ENCODE measurements at regions not wholly inside any gene's neighbourhood (a gene's known extent, or its start where the extent isn't known, plus 50 kb on each side); places are given as distances from the start of the nearest gene placed in this dataset.
A peak's percentile ranks its signal among the peaks of the same experiment; 100 is the strongest.

DNA sequence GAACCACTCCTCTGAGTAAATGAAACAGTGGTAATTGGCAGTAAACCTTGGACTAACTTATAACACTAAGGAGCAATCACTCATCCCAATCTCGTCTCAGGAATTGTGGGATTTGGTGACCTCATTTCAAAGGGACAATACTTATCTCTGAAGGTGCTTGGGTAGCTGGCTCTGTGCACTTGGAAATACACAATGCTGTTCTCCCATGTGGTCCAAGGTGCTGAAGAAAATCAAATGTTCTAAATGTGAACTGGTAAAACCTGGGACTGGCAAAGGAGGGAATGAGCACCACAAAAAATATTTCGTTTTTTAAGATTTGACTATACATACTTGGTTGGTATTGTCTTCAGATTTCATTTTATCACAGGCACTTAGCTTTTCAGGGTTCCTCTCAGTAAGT lies 1193.0 kb downstream of the SORCS1 start:
- Histone ChIP-seq H3K4me3 (ENCODE audit: low read depth in 1 of 2, low read length in 2 of 2) (no peak overlapping the region), H3K9me3 (ENCODE audit: low read length) (no peaks in the 10 kb centered on the region), H3K4me1 (ENCODE audit: insufficient read depth, low read length) (no peaks in the 10 kb centered on the region), H3K36me3 (ENCODE audit: insufficient read depth, low read length) (no peaks in the 10 kb centered on the region), H3K27me3 (ENCODE audit: control insufficient read depth in 1 of 2, insufficient read depth in 2 of 2, low read length in 2 of 2) (no peaks in the 10 kb centered on the region), H3K9ac (ENCODE audit: low read length) (no peak overlapping the region), H3K27ac (ENCODE audit: low read depth, low read length) (no peak overlapping the region)

DNA sequence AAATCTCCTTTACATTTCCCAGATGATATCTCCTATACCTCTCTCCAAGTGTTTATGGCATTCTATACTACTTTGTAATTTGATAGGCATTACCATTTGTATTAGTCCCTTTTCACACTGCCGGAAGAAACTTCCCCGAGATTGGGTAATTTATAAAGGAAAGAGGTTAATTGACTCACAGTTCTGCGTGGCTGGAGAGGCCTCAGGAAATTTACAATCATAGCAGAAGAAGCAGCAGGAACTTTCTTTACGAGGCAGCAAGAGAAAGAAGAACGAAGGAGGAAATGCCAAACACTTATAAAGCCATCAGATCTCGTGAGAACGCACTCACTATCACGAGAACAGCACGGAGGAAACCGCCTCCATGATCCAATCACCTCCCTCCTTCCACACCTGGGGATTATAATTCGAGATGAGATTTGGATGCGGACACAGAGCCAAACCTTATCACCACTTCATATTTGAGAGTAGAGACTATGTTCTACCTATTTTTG lies 1194.6 kb downstream of the SORCS1 start:
- H3K4me3 ChIP-seq (ENCODE audit: low read depth in 1 of 2, low read length in 2 of 2) = no peak overlapping the region
- no peak overlapping the region for H3K27ac ChIP-seq (ENCODE audit: low read depth, low read length)
- no peaks in the 10 kb centered on the region for H3K27me3 ChIP-seq (ENCODE audit: control insufficient read depth in 1 of 2, insufficient read depth in 2 of 2, low read length in 2 of 2)
- H3K36me3 ChIP-seq (ENCODE audit: insufficient read depth, low read length) = no peaks in the 10 kb centered on the region
- H3K9ac ChIP-seq (ENCODE audit: low read length) = no peak overlapping the region
- no peaks in the 10 kb centered on the region for H3K9me3 ChIP-seq (ENCODE audit: low read length)
- H3K4me1 ChIP-seq (ENCODE audit: insufficient read depth, low read length) = peaks cover 5% of the 10 kb centered on the region

GRCh38 chr10:105968666-105969065 lies 1195.8 kb downstream of the SORCS1 start:
- H3K27ac ChIP-seq (ENCODE audit: low read depth, low read length) = no peak overlapping the region
- H3K9ac ChIP-seq (ENCODE audit: low read length) = no peak overlapping the region
- no peaks in the 10 kb centered on the region for H3K9me3 ChIP-seq (ENCODE audit: low read length)
- no peaks in the 10 kb centered on the region for H3K36me3 ChIP-seq (ENCODE audit: insufficient read depth, low read length)
- no peaks in the 10 kb centered on the region for H3K27me3 ChIP-seq (ENCODE audit: control insufficient read depth in 1 of 2, insufficient read depth in 2 of 2, low read length in 2 of 2)
- H3K4me1 ChIP-seq (ENCODE audit: insufficient read depth, low read length) = peaks cover 6% of the 10 kb centered on the region
- no peak overlapping the region for H3K4me3 ChIP-seq (ENCODE audit: low read depth in 1 of 2, low read length in 2 of 2)

DNA sequence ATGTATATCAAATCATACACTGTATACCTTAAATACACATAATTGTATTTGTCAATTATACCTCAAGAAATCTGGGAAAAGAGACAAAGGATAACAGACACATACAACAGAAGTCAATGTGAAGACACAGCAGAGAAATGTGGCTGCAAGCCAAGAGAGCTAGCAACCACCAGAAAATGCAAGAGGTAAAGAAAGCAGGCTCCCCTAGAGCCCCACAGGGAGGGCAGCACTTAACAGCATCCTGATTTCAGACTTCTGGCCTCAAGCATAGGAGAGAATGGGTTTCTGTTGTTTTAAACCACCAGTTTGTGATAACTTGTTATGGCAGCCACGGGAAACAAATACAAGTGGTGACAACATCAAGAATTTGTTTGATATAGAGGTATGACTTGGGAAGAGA lies 1197.2 kb downstream of the SORCS1 start:
- no peak overlapping the region for H3K27ac ChIP-seq (ENCODE audit: low read depth, low read length)
- no peaks in the 10 kb centered on the region for H3K9me3 ChIP-seq (ENCODE audit: low read length)
- H3K36me3 ChIP-seq (ENCODE audit: insufficient read depth, low read length) = no peaks in the 10 kb centered on the region
- no peak overlapping the region for H3K9ac ChIP-seq (ENCODE audit: low read length)
- H3K4me3 ChIP-seq (ENCODE audit: low read depth in 1 of 2, low read length in 2 of 2) = no peak overlapping the region
- peaks cover 13% of the 10 kb centered on the region for H3K4me1 ChIP-seq (ENCODE audit: insufficient read depth, low read length)
- H3K27me3 ChIP-seq (ENCODE audit: control insufficient read depth in 1 of 2, insufficient read depth in 2 of 2, low read length in 2 of 2) = no peaks in the 10 kb centered on the region

GRCh38 chr10:105965141-105965540 lies 1199.4 kb downstream of the SORCS1 start:
- Histone ChIP-seq H3K9me3 (ENCODE audit: low read length) (no peaks in the 10 kb centered on the region), H3K27ac (ENCODE audit: low read depth, low read length) (no peak overlapping the region), H3K9ac (ENCODE audit: low read length) (no peak overlapping the region), H3K4me3 (ENCODE audit: low read depth in 1 of 2, low read length in 2 of 2) (no peak overlapping the region), H3K4me1 (ENCODE audit: insufficient read depth, low read length) (peaks cover 13% of the 10 kb centered on the region), H3K27me3 (ENCODE audit: control insufficient read depth in 1 of 2, insufficient read depth in 2 of 2, low read length in 2 of 2) (no peaks in the 10 kb centered on the region), H3K36me3 (ENCODE audit: insufficient read depth, low read length) (no peaks in the 10 kb centered on the region)

DNA sequence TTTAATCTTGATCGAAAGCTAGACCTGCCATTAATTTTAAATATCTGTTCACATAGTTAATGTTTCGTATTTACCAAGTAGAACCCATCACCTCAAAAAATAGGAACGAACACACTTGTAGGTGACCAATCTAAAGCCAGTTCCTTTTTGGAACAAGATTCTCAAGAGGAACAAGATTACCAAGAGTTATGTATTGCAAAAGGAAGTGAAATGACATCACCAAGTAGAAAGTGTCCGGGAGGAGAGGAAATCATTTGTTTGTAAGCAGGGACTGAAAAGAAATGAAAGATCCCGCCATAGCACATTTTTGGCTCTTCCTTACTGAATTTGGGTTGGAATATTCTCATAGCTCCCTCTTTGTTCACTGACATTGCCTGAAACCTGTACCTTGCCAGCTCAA lies 1200.5 kb downstream of the SORCS1 start:
- Histone ChIP-seq H3K27ac (ENCODE audit: low read depth, low read length) (no peak overlapping the region), H3K4me3 (ENCODE audit: low read depth in 1 of 2, low read length in 2 of 2) (no peak overlapping the region), H3K36me3 (ENCODE audit: insufficient read depth, low read length) (no peaks in the 10 kb centered on the region), H3K9me3 (ENCODE audit: low read length) (no peaks in the 10 kb centered on the region), H3K9ac (ENCODE audit: low read length) (no peak overlapping the region), H3K27me3 (ENCODE audit: control insufficient read depth in 1 of 2, insufficient read depth in 2 of 2, low read length in 2 of 2) (no peaks in the 10 kb centered on the region), H3K4me1 (ENCODE audit: insufficient read depth, low read length) (peaks cover 13% of the 10 kb centered on the region)

GRCh38 chr10:105963334-105963884 lies 1201.1 kb downstream of the SORCS1 start:
- Histone ChIP-seq H3K4me1 (ENCODE audit: insufficient read depth, low read length) (peaks cover 13% of the 10 kb centered on the region), H3K27ac (ENCODE audit: low read depth, low read length) (no peak overlapping the region), H3K36me3 (ENCODE audit: insufficient read depth, low read length) (no peaks in the 10 kb centered on the region), H3K9ac (ENCODE audit: low read length) (no peak overlapping the region), H3K9me3 (ENCODE audit: low read length) (no peaks in the 10 kb centered on the region), H3K27me3 (ENCODE audit: control insufficient read depth in 1 of 2, insufficient read depth in 2 of 2, low read length in 2 of 2) (no peaks in the 10 kb centered on the region), H3K4me3 (ENCODE audit: low read depth in 1 of 2, low read length in 2 of 2) (no peak overlapping the region)

- Histone ChIP-seq H3K36me3 (ENCODE audit: insufficient read depth, low read length) (no peaks in the 10 kb centered on the region), H3K9ac (ENCODE audit: low read length) (no peak overlapping the region), H3K4me1 (ENCODE audit: insufficient read depth, low read length) (peaks cover 5% of the 10 kb centered on the region), H3K27ac (ENCODE audit: low read depth, low read length) (no peak overlapping the region), H3K9me3 (ENCODE audit: low read length) (no peaks in the 10 kb centered on the region), H3K27me3 (ENCODE audit: control insufficient read depth in 1 of 2, insufficient read depth in 2 of 2, low read length in 2 of 2) (no peaks in the 10 kb centered on the region), H3K4me3 (ENCODE audit: low read depth in 1 of 2, low read length in 2 of 2) (no peak overlapping the region)
These were observed 1208.0 kb downstream of the SORCS1 start for GRCh38 chr10:105956550-105956949.

DNA sequence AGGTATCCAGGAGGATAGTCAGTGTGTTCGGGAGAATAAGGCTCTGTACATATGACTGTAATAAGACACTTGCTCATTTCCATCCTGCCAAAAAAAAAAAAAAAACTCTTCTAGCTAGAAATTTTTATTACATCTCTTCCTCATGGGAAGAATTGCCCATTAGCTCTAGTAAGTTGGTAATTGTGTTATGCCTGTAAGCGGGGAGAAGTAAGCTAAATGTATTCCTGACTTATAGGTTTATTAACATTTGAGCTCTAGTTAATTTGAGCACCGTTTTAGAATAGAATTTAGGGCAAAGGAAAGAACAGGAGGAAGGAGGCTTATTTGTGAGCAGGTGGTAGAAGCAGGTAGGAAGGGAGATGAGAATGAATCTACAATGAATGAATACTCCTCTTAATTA lies 1210.6 kb downstream of the SORCS1 start:
- Histone ChIP-seq H3K9ac (ENCODE audit: low read length) (no peak overlapping the region), H3K27me3 (ENCODE audit: control insufficient read depth in 1 of 2, insufficient read depth in 2 of 2, low read length in 2 of 2) (no peaks in the 10 kb centered on the region), H3K4me1 (ENCODE audit: insufficient read depth, low read length) (peaks cover 5% of the 10 kb centered on the region), H3K36me3 (ENCODE audit: insufficient read depth, low read length) (no peaks in the 10 kb centered on the region), H3K4me3 (ENCODE audit: low read depth in 1 of 2, low read length in 2 of 2) (no peak overlapping the region), H3K27ac (ENCODE audit: low read depth, low read length) (no peak overlapping the region), H3K9me3 (ENCODE audit: low read length) (no peaks in the 10 kb centered on the region)

DNA sequence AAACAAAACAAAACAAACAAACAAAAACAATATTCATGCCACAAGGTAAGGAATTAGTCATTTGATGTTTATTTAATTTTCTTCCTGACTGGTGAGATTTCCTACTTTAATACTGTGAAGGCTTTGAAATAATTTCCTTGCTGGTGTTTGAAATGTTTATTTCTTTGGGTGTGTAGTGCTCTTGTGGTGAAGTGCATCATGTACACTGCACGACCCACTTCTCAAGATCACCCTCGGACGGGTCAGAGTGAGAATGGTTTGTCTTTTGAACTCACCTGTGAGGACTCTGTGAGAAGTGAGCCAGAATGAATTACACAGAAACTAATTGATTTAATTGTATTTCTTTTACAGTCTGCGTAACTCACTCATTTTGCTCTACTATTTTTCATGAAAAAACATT lies 1211.5 kb downstream of the SORCS1 start:
- Histone ChIP-seq H3K27me3 (ENCODE audit: control insufficient read depth in 1 of 2, insufficient read depth in 2 of 2, low read length in 2 of 2) (no peaks in the 10 kb centered on the region), H3K27ac (ENCODE audit: low read depth, low read length) (peak overlapping the region; percentile 72), H3K4me1 (ENCODE audit: insufficient read depth, low read length) (peaks cover 5% of the 10 kb centered on the region), H3K4me3 (ENCODE audit: low read depth in 1 of 2, low read length in 2 of 2) (no peak overlapping the region), H3K9me3 (ENCODE audit: low read length) (no peaks in the 10 kb centered on the region), H3K9ac (ENCODE audit: low read length) (no peak overlapping the region), H3K36me3 (ENCODE audit: insufficient read depth, low read length) (no peaks in the 10 kb centered on the region)

- H3K9me3 ChIP-seq (ENCODE audit: low read length) = no peaks in the 10 kb centered on the region
- peaks cover 5% of the 10 kb centered on the region for H3K4me1 ChIP-seq (ENCODE audit: insufficient read depth, low read length)
- no peaks in the 10 kb centered on the region for H3K27me3 ChIP-seq (ENCODE audit: control insufficient read depth in 1 of 2, insufficient read depth in 2 of 2, low read length in 2 of 2)
- H3K27ac ChIP-seq (ENCODE audit: low read depth, low read length) = peak overlapping the region; percentile 72
- H3K9ac ChIP-seq (ENCODE audit: low read length) = no peak overlapping the region
- no peaks in the 10 kb centered on the region for H3K36me3 ChIP-seq (ENCODE audit: insufficient read depth, low read length)
- H3K4me3 ChIP-seq (ENCODE audit: low read depth in 1 of 2, low read length in 2 of 2) = peak overlapping the region in 1 of 2 donors; percentile 25
These were observed 1212.4 kb downstream of the SORCS1 start for GRCh38 chr10:105952153-105952552.

DNA sequence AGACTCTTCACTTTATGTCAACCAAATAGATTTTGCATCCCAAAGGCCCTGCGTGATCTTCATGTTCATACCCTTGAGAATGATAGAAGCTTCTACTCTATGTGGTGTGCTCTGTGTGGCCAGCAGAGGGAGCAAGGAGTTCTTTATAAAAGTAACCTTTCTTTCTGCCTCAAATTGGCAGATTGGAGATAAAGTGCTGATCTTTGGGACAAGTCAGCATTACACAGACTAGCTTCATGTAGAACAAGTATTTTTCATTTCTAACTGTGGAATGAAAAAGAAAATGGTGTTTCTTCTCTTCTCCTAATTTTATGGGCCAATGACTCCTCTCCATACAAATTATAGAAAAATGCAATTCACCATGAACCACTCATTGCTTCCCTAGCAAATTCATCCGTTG lies 1214.1 kb downstream of the SORCS1 start:
- Histone ChIP-seq H3K36me3 (ENCODE audit: insufficient read depth, low read length) (no peaks in the 10 kb centered on the region), H3K9ac (ENCODE audit: low read length) (no peak overlapping the region)

More for the DNA sequence above, 1214.1 kb downstream of the SORCS1 start:
- no peaks in the 10 kb centered on the region for H3K9me3 ChIP-seq (ENCODE audit: low read length)
- no peak overlapping the region for H3K27ac ChIP-seq (ENCODE audit: low read depth, low read length)
- peaks cover 9% of the 10 kb centered on the region for H3K4me1 ChIP-seq (ENCODE audit: insufficient read depth, low read length)
- H3K4me3 ChIP-seq (ENCODE audit: low read depth in 1 of 2, low read length in 2 of 2) = no peak overlapping the region
- no peaks in the 10 kb centered on the region for H3K27me3 ChIP-seq (ENCODE audit: control insufficient read depth in 1 of 2, insufficient read depth in 2 of 2, low read length in 2 of 2)
